HG03108 (cell line): ENCODE measurements at regions not wholly inside any gene's neighbourhood (a gene's known extent, or its start where the extent isn't known, plus 50 kb on each side); places are given as distances from the start of the nearest gene placed in this dataset.

Experiments
- ATAC-seq: cut with Tn5 transposase; IDR thresholded peaks from one replicate; pipeline ENCODE4 v1.9.1; 2021; ENCODE audit warnings: moderate library complexity; ENCODE audit not compliant: unreplicated experiment

- no peak for ATAC-seq
Observed at GRCh38 chr2:43039376-43040080, 186.9 kb downstream of the ZFP36L2 start.

- no peak for ATAC-seq
Observed at GRCh38 chr2:43038696-43039094, 187.7 kb downstream of the ZFP36L2 start.

- ATAC-seq = no peak
Observed at GRCh38 chr2:43038034-43038695, 188.2 kb downstream of the ZFP36L2 start.

GRCh38 chr2:43035922-43036321 is 190.5 kb downstream of the ZFP36L2 start:
- no peak for ATAC-seq

GRCh38 chr2:43034921-43035320 is 191.5 kb downstream of the ZFP36L2 start:
- ATAC-seq = no peak

GRCh38 chr2:43034242-43034619 is 192.2 kb downstream of the ZFP36L2 start:
- no peak for ATAC-seq

GRCh38 chr2:43033466-43034241 is 192.8 kb downstream of the ZFP36L2 start:
- no peak for ATAC-seq

- ATAC-seq = no peak
Observed at GRCh38 chr2:43033016-43033270, 193.5 kb downstream of the ZFP36L2 start.

GRCh38 chr2:43032213-43033015 is 194.0 kb downstream of the ZFP36L2 start:
- no peak for ATAC-seq

GRCh38 chr2:43031471-43032212 is 194.8 kb downstream of the ZFP36L2 start:
- no peak for ATAC-seq

GRCh38 chr2:43030551-43031307 is 195.7 kb downstream of the ZFP36L2 start:
- no peak for ATAC-seq

- no peak for ATAC-seq
Observed at GRCh38 chr2:43029186-43029585, 197.2 kb downstream of the ZFP36L2 start.

- no peak for ATAC-seq
Observed at GRCh38 chr2:43028188-43028587, 198.2 kb downstream of the ZFP36L2 start.

- no peak for ATAC-seq
Observed at GRCh38 chr2:43027097-43027873, 199.1 kb downstream of the ZFP36L2 start.

GRCh38 chr2:43026426-43027096 is 199.8 kb downstream of the ZFP36L2 start:
- ATAC-seq = no peak

GRCh38 chr2:43025709-43026295 is 200.6 kb downstream of the ZFP36L2 start:
- ATAC-seq = no peak

- ATAC-seq = no peak
Observed at GRCh38 chr2:43024515-43025011, 201.8 kb downstream of the ZFP36L2 start.
